CD4-positive, CD25-positive, alpha-beta regulatory T cell (primary cell): ENCODE measurements at regions not wholly inside any gene's neighbourhood (a gene's known extent, or its start where the extent isn't known, plus 50 kb on each side); places are given as distances from the start of the nearest gene placed in this dataset.
A peak's percentile ranks its signal among the peaks of the same experiment; 100 is the strongest.

Experiments
- ATAC-seq, 2 donors: fragments of 150-1000 bp; cut with Tn5 transposase; one replicate each; pipeline ENCODE4 v1.10.0; 2021; ENCODE audit warnings: low read depth in 2 of 2, moderate number of reproducible peaks in 2 of 2, moderate library complexity in 1 of 2
- DNase-seq, 3 donors: peaks; one replicate each; pipeline versions ENCODE4 v3.0.0 to v3.0.0-alpha.2; 2012 to 2022; ENCODE audit warnings: mixed read lengths in 1 of 3
- H3K27ac ChIP-seq: one replicate; pipeline ENCODE4 v1.7.0; 2013; ENCODE audit warnings: mild to moderate bottlenecking, low read length; ENCODE audit not compliant: insufficient read depth, poor library complexity, severe bottlenecking
- H3K27me3 ChIP-seq: one replicate; pipeline ENCODE4 v1.7.0; 2013; ENCODE audit warnings: low read length; ENCODE audit not compliant: control insufficient read depth, insufficient read depth
- H3K36me3 ChIP-seq: one replicate; pipeline ENCODE4 v1.7.0; 2013; ENCODE audit warnings: mild to moderate bottlenecking, low read length, moderate library complexity; ENCODE audit not compliant: control insufficient read depth, insufficient read depth
- H3K4me1 ChIP-seq: 2 replicates; pipeline ENCODE4 v1.7.0; 2013; ENCODE audit warnings: mild to moderate bottlenecking, low read length; ENCODE audit not compliant: insufficient read depth, control insufficient read depth, poor library complexity, severe bottlenecking
- H3K4me3 ChIP-seq: one replicate; pipeline ENCODE4 v1.7.0; 2013; ENCODE audit warnings: low read depth, mild to moderate bottlenecking, low read length, moderate library complexity
- H3K9me3 ChIP-seq, 2 experiments: 1 replicate in 1 of 2; 2 replicates in 1 of 2; pipeline ENCODE4 v1.7.0; 2013; ENCODE audit warnings: low read length in 2 of 2, mild to moderate bottlenecking in 1 of 2, moderate library complexity in 1 of 2; ENCODE audit not compliant: control insufficient read depth in 2 of 2
- H3K27ac Mint-ChIP-seq, 3 donors: one replicate each; pipeline ENCODE4 v1.8.0; 2020 to 2022; ENCODE audit warnings: mild to moderate bottlenecking in 3 of 3, mixed read lengths in 3 of 3, moderate library complexity in 2 of 3
- H3K27me3 Mint-ChIP-seq: one replicate; pipeline ENCODE4 v1.8.0; 2022; ENCODE audit warnings: mild to moderate bottlenecking, mixed read lengths
- H3K36me3 Mint-ChIP-seq: one replicate; pipeline ENCODE4 v1.8.0; 2020; ENCODE audit warnings: mixed read lengths
- H3K4me1 Mint-ChIP-seq, 4 donors: one replicate each; pipeline ENCODE4 v1.8.0; 2020 to 2022; ENCODE audit warnings: mixed read lengths in 4 of 4, mild to moderate bottlenecking in 1 of 4
- H3K4me3 Mint-ChIP-seq, 4 donors: one replicate each; pipeline ENCODE4 v1.8.0; 2020 to 2022; ENCODE audit warnings: mild to moderate bottlenecking in 4 of 4, mixed read lengths in 4 of 4, moderate library complexity in 3 of 4
- H3K9me3 Mint-ChIP-seq, 7 donors: one replicate each; pipeline ENCODE4 v1.8.0; 2020 to 2022; ENCODE audit warnings: mixed read lengths in 7 of 7, mild to moderate bottlenecking in 3 of 7, moderate library complexity in 2 of 7

- H3K4me3 Mint-ChIP-seq, result peak overlapping the region; percentile 31 to 72 (median 70)
- no peaks in the 10 kb centered on the region for H3K27me3 Mint-ChIP-seq
- peaks cover 15 to 71% (median 23%) of the 10 kb centered on the region in 4 donors for H3K4me1 Mint-ChIP-seq
- no peaks in the 10 kb centered on the region for H3K9me3 ChIP-seq
- ATAC-seq (no peak), DNase-seq (peak in 2 of 3 donors; percentile 0 to 42)
- peaks cover 71% of the 10 kb centered on the region for H3K4me1 ChIP-seq
- no peaks in the 10 kb centered on the region for H3K9me3 Mint-ChIP-seq
- H3K27ac ChIP-seq, result peak overlapping the region; percentile 76
- H3K36me3 Mint-ChIP-seq, result no peaks in the 10 kb centered on the region
- peak overlapping the region; percentile 61 for H3K4me3 ChIP-seq
- no peaks in the 10 kb centered on the region for H3K27me3 ChIP-seq
- H3K36me3 ChIP-seq, result no peaks in the 10 kb centered on the region
- peak overlapping the region; percentile 90 to 92 (median 91) for H3K27ac Mint-ChIP-seq
Measured at GRCh38 chr14:105860615-105861580, 334.5 kb downstream of the TMEM121 start.

DNA sequence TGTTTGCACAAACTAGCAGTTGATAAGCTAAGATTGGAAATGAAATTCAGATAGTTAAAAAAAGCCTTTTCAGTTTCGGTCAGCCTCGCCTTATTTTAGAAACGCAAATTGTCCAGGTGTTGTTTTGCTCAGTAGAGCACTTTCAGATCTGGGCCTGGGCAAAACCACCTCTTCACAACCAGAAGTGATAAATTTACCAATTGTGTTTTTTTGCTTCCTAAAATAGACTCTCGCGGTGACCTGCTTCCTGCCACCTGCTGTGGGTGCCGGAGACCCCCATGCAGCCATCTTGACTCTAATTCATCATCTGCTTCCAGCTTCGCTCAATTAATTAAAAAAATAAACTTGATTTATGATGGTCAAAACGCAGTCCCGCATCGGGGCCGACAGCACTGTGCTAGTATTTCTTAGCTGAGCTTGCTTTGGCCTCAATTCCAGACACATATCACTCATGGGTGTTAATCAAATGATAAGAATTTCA lies 335.6 kb downstream of the TMEM121 start:
- no peaks in the 10 kb centered on the region for H3K27me3 Mint-ChIP-seq
- no peaks in the 10 kb centered on the region for H3K27me3 ChIP-seq
- H3K27ac Mint-ChIP-seq, result peak overlapping the region; percentile 86 to 91 (median 89)
- no peaks in the 10 kb centered on the region for H3K36me3 Mint-ChIP-seq
- peak overlapping the region; percentile 61 for H3K4me3 ChIP-seq
- peak overlapping the region; percentile 76 for H3K27ac ChIP-seq
- no peaks in the 10 kb centered on the region for H3K36me3 ChIP-seq
- no peaks in the 10 kb centered on the region for H3K9me3 Mint-ChIP-seq
- peaks cover 60% of the 10 kb centered on the region for H3K4me1 ChIP-seq
- DNase-seq (peak; percentile 1 to 89 (median 66)), ATAC-seq (peak in 1 of 2 donors; percentile 16)
- H3K9me3 ChIP-seq, result no peaks in the 10 kb centered on the region
- peak overlapping the region; percentile 31 to 81 (median 70) for H3K4me3 Mint-ChIP-seq
- peaks cover 15 to 67% (median 23%) of the 10 kb centered on the region in 4 donors for H3K4me1 Mint-ChIP-seq

GRCh38 chr14:105862581-105863239 lies 336.3 kb downstream of the TMEM121 start:
- Mint-ChIP-seq H3K4me3 (peak overlapping the region in 3 of 4 donors; percentile 44 to 81 (median 54)), H3K27ac (peak overlapping the region; percentile 51 to 91 (median 77)), H3K9me3 (no peaks in the 10 kb centered on the region), H3K4me1 (peaks cover 15 to 60% (median 23%) of the 10 kb centered on the region in 4 donors), H3K36me3 (no peaks in the 10 kb centered on the region), H3K27me3 (no peaks in the 10 kb centered on the region)
- H3K27me3 ChIP-seq, result no peaks in the 10 kb centered on the region
- no peak for DNase-seq
- ATAC-seq, result no peak
- H3K4me1 ChIP-seq, result peaks cover 53% of the 10 kb centered on the region
- H3K4me3 ChIP-seq, result no peak overlapping the region
- no peaks in the 10 kb centered on the region for H3K36me3 ChIP-seq
- H3K9me3 ChIP-seq, result no peaks in the 10 kb centered on the region
- H3K27ac ChIP-seq, result peak overlapping the region; percentile 76

DNA sequence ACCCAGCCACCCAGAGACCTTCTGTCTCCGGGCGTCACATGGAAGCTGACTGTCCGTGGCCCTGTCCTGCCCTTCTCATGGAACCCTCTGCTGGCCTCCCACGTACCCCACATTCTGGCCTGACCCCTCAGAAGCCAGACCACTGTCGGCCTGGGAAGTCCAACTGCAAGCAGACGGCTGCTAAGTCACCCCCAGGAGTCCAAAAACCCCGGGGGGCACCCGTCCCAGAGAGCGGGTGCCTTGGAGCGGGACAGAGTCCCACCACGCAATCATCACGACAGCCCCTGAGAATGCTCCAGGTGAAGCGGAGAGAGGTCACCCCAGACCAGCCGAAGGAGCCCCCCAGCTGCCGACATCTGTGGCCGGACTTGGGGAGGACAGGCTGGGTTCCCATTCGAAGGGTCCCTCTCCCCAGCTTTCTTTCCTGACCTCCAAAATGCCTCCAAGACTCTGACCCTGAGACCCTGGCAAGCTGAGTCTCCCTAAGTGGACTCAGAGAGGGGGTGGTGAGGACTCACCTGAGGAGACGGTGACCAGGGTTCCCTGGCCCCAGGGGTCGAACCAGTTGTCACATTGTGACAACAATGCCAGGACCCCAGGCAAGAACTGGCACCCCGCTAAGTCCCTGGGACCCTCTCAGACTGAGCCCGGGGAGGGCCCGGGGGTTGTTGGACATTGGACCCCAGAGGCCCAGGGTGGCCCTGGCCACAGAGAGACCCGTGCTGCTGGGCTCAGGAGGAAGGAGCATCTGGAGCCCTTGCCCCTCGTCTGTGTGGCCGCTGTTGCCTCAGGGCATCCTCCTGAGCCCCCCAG lies 337.1 kb downstream of the TMEM121 start:
- Mint-ChIP-seq H3K4me1 (peaks cover 15 to 52% (median 23%) of the 10 kb centered on the region in 4 donors), H3K4me3 (no peak overlapping the region), H3K9me3 (no peaks in the 10 kb centered on the region), H3K27me3 (no peaks in the 10 kb centered on the region), H3K27ac (peak overlapping the region in 1 of 3 donors; percentile 77), H3K36me3 (no peaks in the 10 kb centered on the region)
- DNase-seq (peak in 1 of 3 donors; percentile 0), ATAC-seq (no peak)
- Histone ChIP-seq H3K4me3 (no peak overlapping the region), H3K4me1 (peaks cover 45% of the 10 kb centered on the region), H3K36me3 (no peaks in the 10 kb centered on the region), H3K9me3 (no peaks in the 10 kb centered on the region), H3K27me3 (no peaks in the 10 kb centered on the region), H3K27ac (no peak overlapping the region)

DNA sequence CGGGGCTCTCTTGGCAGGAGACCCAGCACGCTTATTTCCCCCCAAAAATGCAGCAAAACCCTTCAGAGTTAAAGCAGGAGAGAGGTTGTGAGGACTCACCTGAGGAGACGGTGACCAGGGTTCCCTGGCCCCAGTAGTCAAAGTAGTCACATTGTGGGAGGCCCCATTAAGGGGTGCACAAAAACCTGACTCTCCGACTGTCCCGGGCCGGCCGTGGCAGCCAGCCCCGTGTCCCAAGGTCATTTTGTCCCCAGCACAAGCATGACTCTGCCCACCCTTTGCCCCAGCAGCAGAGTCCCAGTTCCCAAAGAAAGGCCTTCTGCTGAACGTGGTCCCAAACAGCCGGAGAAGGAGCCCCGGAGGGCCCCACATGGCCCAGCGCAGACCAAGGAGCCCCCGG lies 337.7 kb downstream of the TMEM121 start:
- no peak overlapping the region for H3K4me3 Mint-ChIP-seq
- no peak overlapping the region for H3K27ac ChIP-seq
- no peaks in the 10 kb centered on the region for H3K27me3 Mint-ChIP-seq
- no peaks in the 10 kb centered on the region for H3K36me3 ChIP-seq
- no peaks in the 10 kb centered on the region for H3K9me3 ChIP-seq
- no peaks in the 10 kb centered on the region for H3K27me3 ChIP-seq
- peaks cover 20 to 51% (median 28%) of the 10 kb centered on the region in 4 donors for H3K4me1 Mint-ChIP-seq
- no peak overlapping the region for H3K4me3 ChIP-seq
- ATAC-seq, result no peak
- no peaks in the 10 kb centered on the region for H3K36me3 Mint-ChIP-seq
- H3K9me3 Mint-ChIP-seq, result no peaks in the 10 kb centered on the region
- peaks cover 39% of the 10 kb centered on the region for H3K4me1 ChIP-seq
- DNase-seq, result no peak
- H3K27ac Mint-ChIP-seq, result peak overlapping the region in 1 of 3 donors; percentile 52

- DNase-seq (no peak), ATAC-seq (no peak)
- Mint-ChIP-seq H3K27ac (peak overlapping the region in 2 of 3 donors; percentile 23 to 52), H3K4me3 (no peak overlapping the region), H3K4me1 (peaks cover 21 to 47% (median 31%) of the 10 kb centered on the region in 4 donors), H3K27me3 (no peaks in the 10 kb centered on the region), H3K9me3 (no peaks in the 10 kb centered on the region), H3K36me3 (no peaks in the 10 kb centered on the region)
- Histone ChIP-seq H3K4me1 (peaks cover 32% of the 10 kb centered on the region), H3K36me3 (no peaks in the 10 kb centered on the region), H3K9me3 (no peaks in the 10 kb centered on the region), H3K4me3 (no peak overlapping the region), H3K27ac (no peak overlapping the region), H3K27me3 (no peaks in the 10 kb centered on the region)
Measured at GRCh38 chr14:105864651-105865265, 338.4 kb downstream of the TMEM121 start.
